SK-N-MC (cell line): ENCODE measurements at regions not wholly inside any gene's neighbourhood (a gene's known extent, or its start where the extent isn't known, plus 50 kb on each side); places are given as distances from the start of the nearest gene placed in this dataset.

Experiments used
- EZH2 ChIP-seq: fragments of 200-600 bp; sonication (generic); IDR thresholded peaks from one replicate; pipeline ENCODE4 v1.6.1; 2017; ENCODE audit warnings: antibody characterized with exemption
- POLR2AphosphoS5 ChIP-seq: IDR thresholded peaks from 2 replicates; pipeline ENCODE4 v1.6.1; 2012; ENCODE audit warnings: mild to moderate bottlenecking, low read depth, low read length, borderline replicate concordance

GRCh38 chr7:153840861-153841260, 211.3 kb upstream of the DPP6 start:
- no peak for TF ChIP-seq EZH2
- TF ChIP-seq POLR2AphosphoS5: no peak
